ENCODE measurements at regions not wholly inside any gene's neighbourhood (a gene's known extent, or its start where the extent isn't known, plus 50 kb on each side); places are given as distances from the start of the nearest gene placed in this dataset.

- peaks cover 0 to 2% (median 0%) of the 10 kb centered on the region in 3 donors for H3K4me1 ChIP-seq (ENCODE audit: control insufficient read depth in 2 of 3, insufficient read depth in 2 of 3, low read depth in 1 of 3, low read length in 3 of 3)
- TF ChIP-seq CTCF (IDR thresholded peaks at IDR 0.05; ENCODE audit: borderline replicate concordance, extremely low read depth, insufficient read depth) = no peak
- intact Hi-C loops (cut with DNase I) = no loop called here
- H3K9ac ChIP-seq (ENCODE audit: low read length in 3 of 3) = no peak overlapping the region
- no peaks in the 10 kb centered on the region for H3K9me3 ChIP-seq (ENCODE audit: control insufficient read depth in 2 of 3, insufficient read depth in 1 of 3, low read length in 3 of 3)
- H3K27me3 ChIP-seq (ENCODE audit: control insufficient read depth, insufficient read depth, low read length) = no peaks in the 10 kb centered on the region
- no peak overlapping the region for H3K27ac ChIP-seq (ENCODE audit: low read depth in 2 of 2, low read length in 2 of 2)
- no peaks in the 10 kb centered on the region for H3K36me3 ChIP-seq (ENCODE audit: control insufficient read depth in 2 of 3, insufficient read depth in 3 of 3, low read length in 3 of 3)
- FAIRE-seq (no peak), DNase-seq (peak in 4 of 5 donors; percentile 58 to 78 (median 70))
- H3K4me3 ChIP-seq (ENCODE audit: low read length in 3 of 3) = no peak overlapping the region
Observed at GRCh38 chr18:10297086-10297485, 157.3 kb upstream of the APCDD1 start.

- intact Hi-C loops (cut with DNase I) = no loop called here
Observed at GRCh38 chr18:10298346-10298745, 156.1 kb upstream of the APCDD1 start.

GRCh38 chr18:10299643-10300042 lies 154.8 kb upstream of the APCDD1 start:
- no peak for FAIRE-seq

More at GRCh38 chr18:10298346-10298745, 156.1 kb upstream of the APCDD1 start:
- H3K9ac ChIP-seq (ENCODE audit: low read length in 3 of 3) = no peak overlapping the region
- DNase-seq (peak in 1 of 5 donors; percentile 35), FAIRE-seq (no peak)
- H3K27ac ChIP-seq (ENCODE audit: low read depth in 2 of 2, low read length in 2 of 2) = no peak overlapping the region
- H3K27me3 ChIP-seq (ENCODE audit: control insufficient read depth, insufficient read depth, low read length) = no peaks in the 10 kb centered on the region
- no peak overlapping the region for H3K4me3 ChIP-seq (ENCODE audit: low read length in 3 of 3)
- peaks cover 0 to 2% (median 0%) of the 10 kb centered on the region in 3 donors for H3K4me1 ChIP-seq (ENCODE audit: control insufficient read depth in 2 of 3, insufficient read depth in 2 of 3, low read depth in 1 of 3, low read length in 3 of 3)
- no peak for TF ChIP-seq CTCF (IDR thresholded peaks at IDR 0.05; ENCODE audit: borderline replicate concordance, extremely low read depth, insufficient read depth)
- no peaks in the 10 kb centered on the region for H3K36me3 ChIP-seq (ENCODE audit: control insufficient read depth in 2 of 3, insufficient read depth in 3 of 3, low read length in 3 of 3)
- no peaks in the 10 kb centered on the region for H3K9me3 ChIP-seq (ENCODE audit: control insufficient read depth in 2 of 3, insufficient read depth in 1 of 3, low read length in 3 of 3)

More at GRCh38 chr18:10299643-10300042, 154.8 kb upstream of the APCDD1 start:
- Histone ChIP-seq H3K36me3 (ENCODE audit: control insufficient read depth in 2 of 3, insufficient read depth in 3 of 3, low read length in 3 of 3) (no peaks in the 10 kb centered on the region), H3K27me3 (ENCODE audit: control insufficient read depth, insufficient read depth, low read length) (no peaks in the 10 kb centered on the region), H3K9me3 (ENCODE audit: control insufficient read depth in 2 of 3, insufficient read depth in 1 of 3, low read length in 3 of 3) (no peaks in the 10 kb centered on the region), H3K27ac (ENCODE audit: low read depth in 2 of 2, low read length in 2 of 2) (no peak overlapping the region), H3K4me3 (ENCODE audit: low read length in 3 of 3) (no peak overlapping the region), H3K4me1 (ENCODE audit: control insufficient read depth in 2 of 3, insufficient read depth in 2 of 3, low read depth in 1 of 3, low read length in 3 of 3) (peaks cover 0 to 2% (median 0%) of the 10 kb centered on the region in 3 donors), H3K9ac (ENCODE audit: low read length in 3 of 3) (no peak overlapping the region)
- intact Hi-C loops (cut with DNase I) = no loop called here
- no peak for TF ChIP-seq CTCF (IDR thresholded peaks at IDR 0.05; ENCODE audit: borderline replicate concordance, extremely low read depth, insufficient read depth)
- DNase-seq = peak in 3 of 5 donors; percentile 27 to 59 (median 35)

Data from kidney (tissue), 13 donors.